Loucy (cell line): ENCODE measurements at regions not wholly inside any gene's neighbourhood (a gene's known extent, or its start where the extent isn't known, plus 50 kb on each side); places are given as distances from the start of the nearest gene placed in this dataset.

Source experiments
- CTCF ChIP-seq: fragments of 200-600 bp; sonication (generic); conservative IDR thresholded peaks from 2 replicates; pipeline ENCODE4 v1.5.1; 2014; ENCODE audit warnings: mild to moderate bottlenecking, antibody characterized with exemption, low read length
- EZH2phosphoT487 ChIP-seq: fragments of 200-600 bp; IDR thresholded peaks from 2 replicates; pipeline ENCODE4 v1.6.1; 2018; ENCODE audit warnings: antibody characterized with exemption, mild to moderate bottlenecking, moderate library complexity, borderline replicate concordance

GRCh38 chr6:10202581-10202980 lies 212.3 kb downstream of the TFAP2A start:
- TF ChIP-seq CTCF, result no peak
- no peak for TF ChIP-seq EZH2phosphoT487
